IMR-90 (cell line): ENCODE measurements at regions not wholly inside any gene's neighbourhood (a gene's known extent, or its start where the extent isn't known, plus 50 kb on each side); places are given as distances from the start of the nearest gene placed in this dataset.

ENCODE experiments used
- ATAC-seq: fragments of 200-7000 bp; cut with Tn5 transposase; 2 replicates; pipeline ENCODE4 v1.9.1; 2020; ENCODE audit warnings: low read depth, mild to moderate bottlenecking, moderate library complexity
- BruUV-seq: library from RNA; stranded (reverse); fragments of 400-500 nt; replicated peaks from 2 replicates; lab custom pipeline; 2021; lab: Mats Ljungman, UMichigan
- CTCF ChIA-PET: fragments of 300-600 bp; formaldehyde crosslinking; extraction: SDS; loops from one replicate; lab custom pipeline; 2021; ENCODE audit warnings: antibody characterized with exemption; lab: Yijun Ruan, JAX
- POLR2A ChIA-PET: fragments of 300-600 bp; sonication (Branson Sonifier 250); formaldehyde crosslinking; loops from one replicate; lab custom pipeline; 2022; ENCODE audit warnings: antibody characterized with exemption; ENCODE audit not compliant: unreplicated experiment; lab: Charles Lee
- DNase-seq: peaks from one replicate; pipeline ENCODE4 v3.0.0; 2013
- H2AFZ ChIP-seq: replicated peaks from 2 replicates; pipeline ENCODE3; 2013; ENCODE audit warnings: low read length, mild to moderate bottlenecking; ENCODE audit not compliant: poor library complexity
- H2AK5ac ChIP-seq: 2 replicates; pipeline ENCODE4 v1.6.1; 2013; ENCODE audit warnings: low read depth, low read length, inconsistent platforms
- H2AK9ac ChIP-seq: replicated peaks from 2 replicates; pipeline ENCODE3; 2013; ENCODE audit warnings: mild to moderate bottlenecking, low read depth, low read length, moderate library complexity; ENCODE audit not compliant: poor library complexity
- H2BK120ac ChIP-seq: 2 replicates; pipeline ENCODE4 v1.6.1; 2013; ENCODE audit warnings: low read depth, low read length, inconsistent platforms
- H2BK15ac ChIP-seq: 3 replicates; pipeline ENCODE4 v1.6.1; 2013; ENCODE audit warnings: low read depth, low read length, inconsistent platforms
- H2BK20ac ChIP-seq: 2 replicates; pipeline ENCODE4 v1.6.1; 2013; ENCODE audit warnings: low read depth, mild to moderate bottlenecking, inconsistent platforms, low read length, moderate library complexity
- H2BK5ac ChIP-seq: 2 replicates; pipeline ENCODE4 v1.6.1; 2013; ENCODE audit warnings: mild to moderate bottlenecking, low read depth, low read length, inconsistent platforms; ENCODE audit not compliant: poor library complexity, severe bottlenecking
- H3K14ac ChIP-seq: replicated peaks from 2 replicates; pipeline ENCODE4 v1.6.1; 2013; ENCODE audit warnings: low read depth, low read length, inconsistent platforms
- H3K18ac ChIP-seq: 2 replicates; pipeline ENCODE4 v1.6.1; 2013; ENCODE audit warnings: low read depth, low read length, control low read depth
- H3K23ac ChIP-seq: 2 replicates; pipeline ENCODE4 v1.6.1; 2013; ENCODE audit warnings: low read depth, low read length, inconsistent platforms
- H3K27ac ChIP-seq: 2 replicates; pipeline ENCODE4 v1.5.1; 2013; ENCODE audit warnings: mild to moderate bottlenecking, control low read depth, low read length; ENCODE audit not compliant: insufficient read depth
- H3K27me3 ChIP-seq: 2 replicates; pipeline ENCODE4 v1.6.1; 2013; ENCODE audit warnings: low read length; ENCODE audit not compliant: control insufficient read depth, insufficient read depth
- H3K36me3 ChIP-seq: 2 replicates; pipeline ENCODE4 v1.6.1; 2013; ENCODE audit warnings: low read length, mixed read lengths; ENCODE audit not compliant: control insufficient read depth, insufficient read depth
- H3K4ac ChIP-seq: 2 replicates; pipeline ENCODE4 v1.6.1; 2013; ENCODE audit warnings: low read depth, low read length, inconsistent platforms
- H3K4me1 ChIP-seq: 2 replicates; pipeline ENCODE4 v1.6.1; 2013; ENCODE audit warnings: low read length, mixed read lengths; ENCODE audit not compliant: control insufficient read depth, insufficient read depth
- H3K4me2 ChIP-seq: 2 replicates; pipeline ENCODE4 v1.6.1; 2013; ENCODE audit warnings: low read depth, mild to moderate bottlenecking, control low read depth, low read length, moderate library complexity
- H3K4me3 ChIP-seq: 2 replicates; pipeline ENCODE4 v1.5.1; 2013; ENCODE audit warnings: low read depth, mild to moderate bottlenecking, control low read depth, low read length, moderate library complexity; ENCODE audit not compliant: insufficient read depth
- H3K56ac ChIP-seq: 2 replicates; pipeline ENCODE4 v1.6.1; 2013; ENCODE audit warnings: low read length, inconsistent platforms; ENCODE audit not compliant: insufficient read depth; ENCODE audit errors: extremely low read depth
- H3K79me1 ChIP-seq, 2 experiments: 2 replicates each; pipeline ENCODE4 v1.6.1; 2013; ENCODE audit warnings: low read length in 2 of 2, inconsistent platforms in 1 of 2, low read depth in 1 of 2
- H3K9ac ChIP-seq: 2 replicates; pipeline ENCODE4 v1.6.1; 2013; ENCODE audit warnings: low read depth, low read length, control low read depth
- H3K9me1 ChIP-seq: 2 replicates; pipeline ENCODE4 v1.6.1; 2013; ENCODE audit warnings: low read length, inconsistent platforms; ENCODE audit not compliant: insufficient read depth
- H3K9me3 ChIP-seq: 2 replicates; pipeline ENCODE4 v1.6.1; 2013; ENCODE audit warnings: low read length; ENCODE audit not compliant: control insufficient read depth, insufficient read depth
- H4K20me1 ChIP-seq: 2 replicates; pipeline ENCODE4 v1.6.1; 2013; ENCODE audit warnings: low read length, inconsistent platforms; ENCODE audit not compliant: insufficient read depth
- H4K5ac ChIP-seq: 2 replicates; pipeline ENCODE4 v1.6.1; 2013; ENCODE audit warnings: mild to moderate bottlenecking, low read depth, low read length, control low read depth
- H4K8ac ChIP-seq, 2 experiments: 2 replicates each; pipeline ENCODE4 v1.6.1; 2013; ENCODE audit warnings: low read depth in 2 of 2, low read length in 2 of 2, control low read depth in 1 of 2, inconsistent platforms in 1 of 2
- H4K91ac ChIP-seq: 2 replicates; pipeline ENCODE4 v1.6.1; 2013; ENCODE audit warnings: low read depth, low read length, inconsistent platforms; ENCODE audit not compliant: insufficient read depth
- BHLHE40 ChIP-seq: fragments of 150-350 bp; IDR thresholded peaks from 2 replicates; pipeline ENCODE4 v1.6.1; 2016; ENCODE audit warnings: mild to moderate bottlenecking, low read depth, low read length
- CEBPB ChIP-seq: IDR thresholded peaks from 2 replicates; pipeline ENCODE4 v1.6.1; 2012; ENCODE audit warnings: low read depth, low read length, improper control_type of control experiment
- CHD1 ChIP-seq: IDR thresholded peaks from 2 replicates; pipeline ENCODE4 v1.6.1; 2012; ENCODE audit warnings: low read depth, low read length, improper control_type of control experiment
- FOS ChIP-seq: fragments of 150-350 bp; IDR thresholded peaks from 2 replicates; pipeline ENCODE4 v1.6.1; 2016; ENCODE audit warnings: low read depth, low read length
- MAFK ChIP-seq: IDR thresholded peaks from 2 replicates; pipeline ENCODE4 v1.6.1; 2012; ENCODE audit warnings: low read depth, low read length, improper control_type of control experiment
- MAZ ChIP-seq: IDR thresholded peaks from 2 replicates; pipeline ENCODE4 v1.6.1; 2012; ENCODE audit warnings: low read depth, mild to moderate bottlenecking, low read length, improper control_type of control experiment, moderate library complexity, borderline replicate concordance
- MXI1 ChIP-seq: IDR thresholded peaks from 2 replicates; pipeline ENCODE4 v1.6.1; 2012; ENCODE audit warnings: low read depth, mild to moderate bottlenecking, low read length, moderate library complexity, borderline replicate concordance
- NFE2L2 ChIP-seq: fragments of 150-350 bp; IDR thresholded peaks from 2 replicates; pipeline ENCODE4 v1.6.1; 2016; ENCODE audit warnings: low read depth, mild to moderate bottlenecking, low read length
- POLR2A ChIP-seq: IDR thresholded peaks from 2 replicates; pipeline ENCODE4 v1.6.1; 2012; ENCODE audit warnings: mild to moderate bottlenecking, low read depth, low read length
- RAD21 ChIP-seq: IDR thresholded peaks from 2 replicates; pipeline ENCODE4 v1.6.1; 2012; ENCODE audit warnings: low read length, improper control_type of control experiment
- RCOR1 ChIP-seq: IDR thresholded peaks from 2 replicates; pipeline ENCODE4 v1.6.1; 2012; ENCODE audit warnings: mild to moderate bottlenecking, low read length, improper control_type of control experiment; ENCODE audit not compliant: insufficient replicate concordance
- RFX5 ChIP-seq: IDR thresholded peaks from 2 replicates; pipeline ENCODE4 v1.8.0; 2012; ENCODE audit warnings: low read depth, mild to moderate bottlenecking, low read length, moderate library complexity
- SMC3 ChIP-seq: fragments of 150-350 bp; IDR thresholded peaks from 2 replicates; pipeline ENCODE4 v1.6.1; 2016; ENCODE audit warnings: low read depth, mild to moderate bottlenecking, antibody characterized with exemption, low read length, moderate library complexity
- WGBS, 2 experiments: methylation state at CpG; one replicate each; pipeline versions ENCODE4 v1.1.5 to v1.1.7; 2013; ENCODE audit warnings: missing lambda C conversion rate in 2 of 2; ENCODE audit not compliant: insufficient read length in 1 of 2; ENCODE audit errors: extremely low coverage in 2 of 2; 5-methylcytosine and 5-hydroxymethylcytosine counted together
- dilution Hi-C: fragments of 300-500 bp; cut with HindIII; formaldehyde crosslinking; loops from one replicate; pipeline ENCODE4 v1.14.3; 2018; ENCODE audit warnings: low sequenced_read_pairs; ENCODE audit not compliant: unreplicated experiment
- in situ Hi-C: fragments of 300-500 bp; cut with MboI; formaldehyde crosslinking; loops from 3 replicates; pipeline ENCODE4 v1.14.3; 2019; ENCODE audit warnings: low sequenced_read_pairs, inconsistent platforms, mixed read lengths
- intact Hi-C: fragments of 100-400 bp; cut with micrococcal nuclease; formaldehyde crosslinking; loops from 2 replicates; pipeline ENCODE4 v1.10.0; 2022
- TF ChIP-seq, protein P1 (sequence below): conservative IDR thresholded peaks from 2 replicates; pipeline ENCODE4 v1.5.1; 2012; ENCODE audit warnings: mild to moderate bottlenecking, low read depth, low read length, improper control_type of control experiment
- TF ChIP-seq, protein P2 (sequence below): fragments of 150-350 bp; IDR thresholded peaks from 2 replicates; pipeline ENCODE4 v1.6.1; 2016; ENCODE audit warnings: low read depth, mild to moderate bottlenecking, low read length, moderate library complexity, borderline replicate concordance
- TF ChIP-seq, protein P3 (sequence below): fragments of 150-350 bp; IDR thresholded peaks from 2 replicates; pipeline ENCODE4 v1.6.1; 2017; ENCODE audit warnings: mild to moderate bottlenecking, antibody characterized with exemption, low read length, low read depth

DNA sequence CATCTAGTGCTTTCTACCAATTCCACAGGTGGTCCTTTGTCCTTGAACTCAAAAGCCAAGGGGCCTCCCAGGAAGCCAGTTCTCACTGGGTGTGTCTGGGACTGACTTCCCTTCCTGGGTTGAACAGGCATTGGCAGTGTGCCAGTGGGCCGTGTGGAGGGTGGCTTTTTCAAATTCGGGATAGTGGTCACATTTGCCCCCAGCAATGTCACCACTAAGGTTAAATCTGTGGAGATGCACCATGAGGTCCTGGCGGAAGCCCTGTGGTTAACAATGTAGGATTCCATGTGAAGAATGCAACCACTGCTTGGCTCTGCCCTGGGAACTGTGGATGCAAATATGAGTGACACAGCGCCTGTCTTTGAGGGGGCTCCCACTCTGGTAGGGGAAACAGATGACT lies 53.2 kb upstream of the MTNR1B start:
- Histone ChIP-seq H3K9me1 (no peaks in the 10 kb centered on the region), H2BK120ac (no peak overlapping the region), H2AFZ (no peak overlapping the region), H3K9me3 (no peaks in the 10 kb centered on the region), H3K56ac (no peak overlapping the region), H3K4ac (no peak overlapping the region), H3K14ac (no peak overlapping the region), H2BK5ac (no peak overlapping the region), H2AK5ac (no peak overlapping the region), H3K4me2 (no peak overlapping the region), H3K27me3 (no peaks in the 10 kb centered on the region), H4K20me1 (no peaks in the 10 kb centered on the region), H3K79me1 (no peaks in the 10 kb centered on the region), H3K27ac (no peak overlapping the region), H3K4me3 (no peak overlapping the region), H3K4me1 (no peaks in the 10 kb centered on the region), H2AK9ac (no peak overlapping the region), H4K8ac (no peak overlapping the region), H4K91ac (no peak overlapping the region), H3K36me3 (no peaks in the 10 kb centered on the region), H3K18ac (no peak overlapping the region), H2BK15ac (no peak overlapping the region), H2BK20ac (no peak overlapping the region), H3K23ac (no peak overlapping the region), H3K9ac (no peak overlapping the region), H4K5ac (no peak overlapping the region)
- in situ Hi-C loops = no loop called here
- ChIA-PET CTCF (no interaction called here), POLR2A (no interaction called here)
- whole genome bisulfite sequencing, 2 experiments = 69% methylated on average over 3 of the region's 4 CpGs; no CpG with 5 or more reads in 1 of the 2 experiments
- intact Hi-C loops = no loop called here
- ATAC-seq (no peak), DNase-seq (no peak)
- dilution Hi-C loops = no loop called here
- no TSS peak for BruUV-seq
- no peak for TF ChIP-seq BHLHE40
- no peak for TF ChIP-seq CEBPB
- no peak for TF ChIP-seq POLR2A
- TF ChIP-seq, protein P1, sequence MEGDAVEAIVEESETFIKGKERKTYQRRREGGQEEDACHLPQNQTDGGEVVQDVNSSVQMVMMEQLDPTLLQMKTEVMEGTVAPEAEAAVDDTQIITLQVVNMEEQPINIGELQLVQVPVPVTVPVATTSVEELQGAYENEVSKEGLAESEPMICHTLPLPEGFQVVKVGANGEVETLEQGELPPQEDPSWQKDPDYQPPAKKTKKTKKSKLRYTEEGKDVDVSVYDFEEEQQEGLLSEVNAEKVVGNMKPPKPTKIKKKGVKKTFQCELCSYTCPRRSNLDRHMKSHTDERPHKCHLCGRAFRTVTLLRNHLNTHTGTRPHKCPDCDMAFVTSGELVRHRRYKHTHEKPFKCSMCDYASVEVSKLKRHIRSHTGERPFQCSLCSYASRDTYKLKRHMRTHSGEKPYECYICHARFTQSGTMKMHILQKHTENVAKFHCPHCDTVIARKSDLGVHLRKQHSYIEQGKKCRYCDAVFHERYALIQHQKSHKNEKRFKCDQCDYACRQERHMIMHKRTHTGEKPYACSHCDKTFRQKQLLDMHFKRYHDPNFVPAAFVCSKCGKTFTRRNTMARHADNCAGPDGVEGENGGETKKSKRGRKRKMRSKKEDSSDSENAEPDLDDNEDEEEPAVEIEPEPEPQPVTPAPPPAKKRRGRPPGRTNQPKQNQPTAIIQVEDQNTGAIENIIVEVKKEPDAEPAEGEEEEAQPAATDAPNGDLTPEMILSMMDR = no peak
- TF ChIP-seq FOS = no peak
- TF ChIP-seq RCOR1 = no peak
- no peak for TF ChIP-seq MAZ
- no peak for TF ChIP-seq CHD1
- TF ChIP-seq MAFK = no peak
- TF ChIP-seq MXI1 = no peak
- TF ChIP-seq, protein P2, sequence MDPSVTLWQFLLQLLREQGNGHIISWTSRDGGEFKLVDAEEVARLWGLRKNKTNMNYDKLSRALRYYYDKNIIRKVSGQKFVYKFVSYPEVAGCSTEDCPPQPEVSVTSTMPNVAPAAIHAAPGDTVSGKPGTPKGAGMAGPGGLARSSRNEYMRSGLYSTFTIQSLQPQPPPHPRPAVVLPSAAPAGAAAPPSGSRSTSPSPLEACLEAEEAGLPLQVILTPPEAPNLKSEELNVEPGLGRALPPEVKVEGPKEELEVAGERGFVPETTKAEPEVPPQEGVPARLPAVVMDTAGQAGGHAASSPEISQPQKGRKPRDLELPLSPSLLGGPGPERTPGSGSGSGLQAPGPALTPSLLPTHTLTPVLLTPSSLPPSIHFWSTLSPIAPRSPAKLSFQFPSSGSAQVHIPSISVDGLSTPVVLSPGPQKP = no peak
- TF ChIP-seq SMC3 = no peak
- no peak for TF ChIP-seq NFE2L2
- TF ChIP-seq, protein P3, sequence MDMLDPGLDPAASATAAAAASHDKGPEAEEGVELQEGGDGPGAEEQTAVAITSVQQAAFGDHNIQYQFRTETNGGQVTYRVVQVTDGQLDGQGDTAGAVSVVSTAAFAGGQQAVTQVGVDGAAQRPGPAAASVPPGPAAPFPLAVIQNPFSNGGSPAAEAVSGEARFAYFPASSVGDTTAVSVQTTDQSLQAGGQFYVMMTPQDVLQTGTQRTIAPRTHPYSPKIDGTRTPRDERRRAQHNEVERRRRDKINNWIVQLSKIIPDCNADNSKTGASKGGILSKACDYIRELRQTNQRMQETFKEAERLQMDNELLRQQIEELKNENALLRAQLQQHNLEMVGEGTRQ = no peak
- no peak for TF ChIP-seq RFX5
- no peak for TF ChIP-seq RAD21
